SW 1271 (cell line): ENCODE measurements at regions not wholly inside any gene's neighbourhood (a gene's known extent, or its start where the extent isn't known, plus 50 kb on each side); places are given as distances from the start of the nearest gene placed in this dataset.
"Not testable (repeated sequence)": the region's sequence is repeated elsewhere in the genome, so short reads cannot be mapped to it uniquely, and the experiment has no call there.

Experiments
- DNase-seq, 2 experiments: peaks; one replicate each; lab custom pipeline; 2025; lab: John Stamatoyannopoulos, UW

- DNase-seq = no peak
Observed at GRCh38 chr16:58863042-58863441, 128.9 kb upstream of the GOT2 start.

- no peak for DNase-seq
Observed at GRCh38 chr16:58862334-58863021, 128.4 kb upstream of the GOT2 start.

GRCh38 chr16:58859958-58860669, 126.0 kb upstream of the GOT2 start:
- DNase-seq = no peak

- not testable (repeated sequence) for DNase-seq
Observed at GRCh38 chr16:58858577-58858976, 124.5 kb upstream of the GOT2 start.

DNA sequence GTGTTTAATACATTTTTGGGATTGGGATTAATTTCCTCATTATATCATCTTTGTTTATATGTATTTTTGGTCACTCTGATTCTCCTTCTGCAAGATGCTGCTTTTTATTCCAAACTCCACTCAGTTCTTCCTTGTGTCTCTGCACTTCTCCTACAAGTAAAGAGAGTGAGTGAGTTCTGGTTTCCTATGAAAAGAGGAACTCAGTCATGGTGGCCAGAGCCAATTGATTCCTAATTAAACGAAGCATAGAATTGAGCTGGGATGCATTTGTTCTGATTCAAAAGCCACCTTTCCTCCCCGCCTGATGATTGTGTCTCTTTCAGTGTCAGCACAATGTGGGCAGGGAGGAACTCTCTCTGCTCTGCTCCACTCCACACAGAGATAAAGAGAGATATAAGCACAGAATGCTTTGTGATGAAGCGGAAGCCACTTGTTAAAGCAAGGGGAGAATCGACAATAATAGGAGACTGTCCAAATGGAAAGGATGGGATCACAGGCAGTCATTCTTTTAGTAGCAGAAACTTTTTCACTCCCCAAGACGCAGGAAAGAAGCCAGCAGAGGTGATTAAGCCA, 121.3 kb upstream of the GOT2 start:
- no peak for DNase-seq

DNA sequence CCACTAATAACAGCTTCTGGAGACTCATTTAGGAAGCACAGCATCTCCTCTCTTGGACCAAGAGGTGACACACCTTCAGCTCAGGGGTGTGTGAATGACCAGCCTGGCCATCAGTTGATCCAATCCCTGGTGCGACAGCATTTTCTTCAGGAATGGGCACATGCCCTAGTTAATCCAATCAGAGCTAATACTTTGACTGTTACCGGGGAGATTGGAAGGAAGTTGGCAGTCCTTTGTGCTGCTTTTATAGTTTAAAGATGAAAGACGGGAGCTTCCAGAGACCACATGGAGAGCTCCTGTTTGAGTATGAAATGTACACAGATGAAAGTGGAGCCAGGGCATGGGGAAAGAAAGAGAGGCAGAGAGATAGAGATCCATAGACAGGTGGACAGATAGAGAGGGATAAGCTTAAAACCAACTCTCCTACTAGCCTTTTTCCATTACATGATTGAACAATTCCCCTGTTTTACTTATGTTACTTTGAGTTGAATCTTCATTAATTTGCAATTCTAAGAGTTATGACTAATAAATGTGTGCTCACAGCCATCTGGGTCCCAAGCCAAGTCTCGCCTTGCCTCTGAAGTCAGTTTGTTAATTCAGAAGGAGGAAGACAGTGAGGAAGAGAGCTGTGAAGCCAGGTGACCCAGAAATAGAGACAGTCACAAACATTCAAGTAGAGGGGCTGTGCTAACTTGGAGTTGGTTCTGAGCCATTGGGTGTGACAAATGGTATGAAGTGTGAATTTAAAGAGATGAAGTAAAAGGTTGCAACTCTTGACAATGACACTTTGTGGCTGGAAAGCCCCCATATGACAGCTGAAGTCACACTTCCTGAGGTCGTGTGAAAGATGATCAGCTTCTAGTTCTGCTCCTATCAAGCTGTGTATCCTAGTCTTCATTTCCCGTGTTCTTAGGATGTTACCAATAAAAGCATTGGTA, 120.0 kb upstream of the GOT2 start:
- DNase-seq = no peak

DNA sequence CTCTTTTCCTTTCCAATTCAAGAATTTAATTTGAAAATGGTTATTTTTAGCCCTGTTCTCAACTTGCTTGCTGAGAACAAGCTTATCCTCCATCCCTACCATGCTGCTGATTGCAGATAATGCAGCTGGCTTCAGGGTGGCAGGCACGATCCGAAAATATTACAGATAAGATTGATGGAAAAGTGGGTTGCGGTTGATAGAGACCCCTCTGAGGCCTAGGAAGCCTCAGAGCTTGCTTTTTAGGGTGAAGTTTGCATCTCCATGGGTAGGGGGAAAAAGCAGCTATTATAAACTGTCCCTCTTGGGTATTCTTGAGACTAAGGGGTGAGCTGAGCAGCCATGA, 116.5 kb upstream of the GOT2 start:
- no peak for DNase-seq

DNA sequence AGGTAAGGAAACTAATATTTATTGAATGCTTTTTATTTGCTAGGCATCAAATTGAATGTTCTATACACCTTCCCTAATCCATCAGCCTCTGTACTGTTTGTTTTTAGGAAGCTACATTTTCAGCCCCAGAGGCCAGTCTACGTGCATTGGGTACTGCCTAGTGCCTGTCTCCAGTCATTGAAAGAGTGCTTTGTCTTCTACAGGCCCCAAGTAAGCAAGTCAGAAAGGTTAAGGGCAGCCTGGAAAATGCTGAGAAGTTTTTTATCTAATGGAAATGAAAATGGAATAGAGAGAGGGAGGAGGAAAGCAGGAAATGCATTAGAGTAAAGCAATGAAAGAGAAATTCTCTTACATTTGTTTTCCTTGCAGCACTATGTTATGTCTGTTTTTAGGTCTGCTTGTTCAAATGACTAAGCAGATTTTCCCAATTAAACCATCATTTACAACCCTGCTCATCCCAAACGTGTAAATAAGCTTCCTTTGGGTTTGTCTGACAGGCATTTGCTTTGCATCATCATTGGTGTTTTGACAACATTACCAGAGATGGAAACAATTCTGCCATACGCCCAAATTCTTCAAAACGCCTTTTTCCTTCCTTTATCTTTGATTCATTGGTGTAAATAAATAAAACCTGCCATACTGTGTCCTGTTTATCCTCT, 116.0 kb upstream of the GOT2 start:
- DNase-seq = no peak

- no peak for DNase-seq
Observed at GRCh38 chr16:58848662-58849002, 114.5 kb upstream of the GOT2 start.

DNA sequence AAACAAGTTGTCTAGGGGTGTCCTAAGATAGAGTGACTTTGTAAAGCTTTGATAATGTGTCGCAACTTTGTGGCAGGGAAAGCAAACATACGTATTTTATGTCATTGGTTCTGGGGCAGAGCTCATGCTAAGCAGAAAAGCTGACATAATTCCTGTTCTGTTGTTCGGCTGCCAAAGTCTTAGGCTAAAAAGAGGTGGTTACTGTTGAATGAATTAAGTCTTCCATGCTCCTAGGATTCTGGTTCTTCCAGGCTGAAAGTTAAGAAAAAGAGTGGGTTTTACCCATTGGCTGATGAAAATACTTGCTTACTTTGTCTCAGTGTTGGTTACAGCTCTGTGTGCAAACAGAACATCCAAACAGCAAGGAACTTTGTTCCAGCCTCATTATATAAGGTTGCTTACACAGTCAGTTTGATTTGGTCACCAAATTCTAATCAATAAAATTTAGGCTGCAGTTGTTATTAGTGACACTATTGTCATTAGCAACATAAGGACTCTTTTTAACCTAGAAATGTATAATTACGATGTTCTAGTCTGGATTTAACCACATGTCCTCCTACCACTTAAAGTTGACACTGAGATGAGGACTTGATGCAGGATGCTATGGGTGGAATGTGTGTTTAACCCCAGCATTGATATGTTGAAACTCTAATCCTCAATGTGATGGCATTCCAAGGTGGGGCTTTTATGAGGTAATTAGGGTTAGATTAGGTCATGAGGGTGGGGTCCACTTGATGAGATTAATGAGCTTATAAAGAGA, 114.0 kb upstream of the GOT2 start:
- no peak for DNase-seq

DNA sequence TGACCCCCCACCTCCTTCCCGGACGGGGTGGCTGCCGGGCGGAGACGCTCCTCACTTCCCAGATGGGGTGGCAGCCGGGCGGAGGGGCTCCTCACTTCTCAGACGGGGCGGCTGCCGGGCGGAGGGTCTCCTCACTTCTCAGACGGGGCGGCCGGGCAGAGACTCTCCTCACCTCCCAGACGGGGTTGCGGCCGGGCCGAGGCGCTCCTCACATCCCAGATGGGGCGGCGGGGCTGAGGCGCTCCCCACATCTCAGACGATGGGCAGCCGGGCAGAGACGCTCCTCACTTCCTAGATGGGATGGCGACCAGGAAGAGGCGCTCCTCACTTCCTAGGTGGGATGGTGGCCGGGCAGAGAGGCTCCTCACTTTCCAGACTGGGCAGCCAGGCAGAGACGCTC, 112.1 kb upstream of the GOT2 start:
- DNase-seq = not testable (repeated sequence)

DNA sequence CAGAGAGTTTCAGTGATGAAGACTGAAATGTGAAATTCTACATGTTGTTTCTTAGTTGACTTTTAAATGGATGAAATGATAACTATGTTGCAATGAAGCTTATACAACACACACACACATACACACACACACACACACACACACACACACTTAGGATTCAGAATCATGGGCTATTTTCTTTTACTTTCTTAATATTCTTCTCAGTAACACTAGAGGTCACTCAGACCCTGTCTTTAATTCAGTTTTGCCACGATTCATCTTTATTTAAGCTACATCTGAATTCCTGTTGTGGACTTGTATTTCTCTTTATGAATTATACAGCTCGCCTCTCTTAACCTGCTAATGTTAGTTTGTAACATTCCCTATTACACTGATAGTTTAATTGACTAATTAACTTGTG, 109.6 kb upstream of the GOT2 start:
- DNase-seq = peak in 1 of 2 experiments; percentile 17

- DNase-seq = no peak
Observed at GRCh38 chr16:58842746-58843145, 108.6 kb upstream of the GOT2 start.

- no peak for DNase-seq
Observed at GRCh38 chr16:58842156-58842555, 108.0 kb upstream of the GOT2 start.

GRCh38 chr16:58837950-58838349, 103.8 kb upstream of the GOT2 start:
- no peak for DNase-seq

DNA sequence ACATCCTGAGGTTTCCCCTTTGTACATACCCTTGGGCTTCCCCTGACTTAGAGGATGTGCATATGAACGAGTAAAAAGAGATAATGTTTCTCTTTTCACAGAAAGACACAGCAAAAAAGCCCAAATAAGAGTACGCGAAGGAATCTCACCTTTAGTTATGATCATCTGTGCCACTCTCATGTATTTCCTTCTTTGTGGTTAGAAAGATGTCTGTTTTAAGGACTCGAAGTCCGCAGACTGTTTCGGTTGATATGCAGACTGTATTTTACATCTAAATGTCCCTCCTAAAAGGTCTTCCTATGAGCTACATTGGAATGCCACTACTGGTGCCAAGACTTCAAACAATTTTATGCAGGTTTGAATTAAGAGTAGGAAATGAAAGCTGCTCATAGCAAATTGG, 102.3 kb upstream of the GOT2 start:
- DNase-seq = no peak

DNA sequence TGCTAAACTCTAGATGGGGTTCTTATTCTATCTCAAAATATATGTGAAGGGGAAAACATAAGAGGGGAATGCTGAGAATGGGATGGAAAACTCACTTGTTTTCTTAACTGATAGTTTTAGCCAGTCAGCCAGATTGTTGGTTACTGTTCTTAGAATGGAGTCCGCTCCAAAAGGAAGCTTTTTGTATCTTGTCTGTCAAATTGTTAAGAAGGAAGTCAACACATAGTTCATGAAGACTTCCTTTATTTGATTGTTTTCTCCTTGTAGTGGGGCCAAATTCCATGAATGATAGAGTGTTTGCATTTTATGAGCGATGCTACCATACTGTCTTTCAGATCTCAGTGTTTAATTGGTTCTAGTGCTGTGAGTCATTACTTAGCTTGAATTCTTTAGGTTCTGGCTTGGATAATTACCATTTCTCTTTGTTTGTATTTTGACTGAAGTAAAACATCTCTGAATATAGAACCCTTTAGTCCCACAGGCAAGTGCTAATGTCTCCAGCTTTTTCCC, 98.3 kb upstream of the GOT2 start:
- no peak for DNase-seq

GRCh38 chr16:58831386-58831785, 97.3 kb upstream of the GOT2 start:
- DNase-seq = no peak

- DNase-seq = no peak
Observed at GRCh38 chr16:58828901-58829545, 94.9 kb upstream of the GOT2 start.

DNA sequence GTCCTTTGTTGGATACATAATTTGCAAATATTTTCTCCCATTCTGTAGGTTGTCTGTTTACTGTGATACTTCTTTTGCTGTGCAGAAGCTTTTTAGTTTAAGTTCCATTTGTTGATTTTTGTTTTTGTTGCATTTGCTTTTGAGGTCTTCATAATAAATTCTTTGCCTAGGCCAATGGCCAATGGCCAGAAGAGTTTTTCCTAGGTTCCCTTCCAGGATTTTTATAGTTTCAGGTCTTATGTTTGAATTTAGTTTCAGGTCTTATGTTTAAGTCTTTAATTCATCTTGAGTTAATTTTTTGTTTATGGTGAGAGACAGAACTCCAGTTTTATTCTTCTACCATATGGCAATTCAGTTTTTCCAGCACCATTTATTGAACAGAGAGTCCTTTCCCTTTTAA, 90.1 kb upstream of the GOT2 start:
- DNase-seq = no peak

GRCh38 chr16:58821886-58822285, 87.8 kb upstream of the GOT2 start:
- no peak for DNase-seq
